GM19463 (cell line): ENCODE measurements at regions not wholly inside any gene's neighbourhood (a gene's known extent, or its start where the extent isn't known, plus 50 kb on each side); places are given as distances from the start of the nearest gene placed in this dataset.
A peak's percentile ranks its signal among the peaks of the same experiment; 100 is the strongest.

ENCODE experiments used
- ATAC-seq: cut with Tn5 transposase; IDR thresholded peaks from one replicate; pipeline ENCODE4 v1.9.1; 2021; ENCODE audit warnings: mild to moderate bottlenecking, moderate library complexity; ENCODE audit not compliant: unreplicated experiment

GRCh38 chr15:35654332-35654731 lies 108.4 kb upstream of the DPH6 start:
- no peak for ATAC-seq

GRCh38 chr15:35657679-35658311 lies 111.8 kb upstream of the DPH6 start:
- ATAC-seq: no peak

- no peak for ATAC-seq
Observed at GRCh38 chr15:35663956-35664355, 118.0 kb upstream of the DPH6 start.

GRCh38 chr15:35665896-35666536 lies 120.1 kb upstream of the DPH6 start:
- no peak for ATAC-seq

GRCh38 chr15:35667908-35668307 lies 121.9 kb upstream of the DPH6 start:
- ATAC-seq: no peak

- no peak for ATAC-seq
Observed at GRCh38 chr15:35669021-35669420, 123.1 kb upstream of the DPH6 start.

GRCh38 chr15:35669432-35670045 lies 123.6 kb upstream of the DPH6 start:
- no peak for ATAC-seq

- no peak for ATAC-seq
Observed at GRCh38 chr15:35671197-35671596, 125.2 kb upstream of the DPH6 start.

GRCh38 chr15:35671981-35672380 lies 126.0 kb upstream of the DPH6 start:
- ATAC-seq: no peak

- ATAC-seq: peak; percentile 82
Observed at GRCh38 chr15:35673093-35673684, 127.2 kb upstream of the DPH6 start.

GRCh38 chr15:35674873-35675781 lies 129.2 kb upstream of the DPH6 start:
- ATAC-seq: no peak

- no peak for ATAC-seq
Observed at GRCh38 chr15:35678774-35679173, 132.8 kb upstream of the DPH6 start.

- no peak for ATAC-seq
Observed at GRCh38 chr15:35679186-35679585, 133.2 kb upstream of the DPH6 start.

GRCh38 chr15:35680951-35681350 lies 135.0 kb upstream of the DPH6 start:
- no peak for ATAC-seq

- ATAC-seq: no peak
Observed at GRCh38 chr15:35686347-35686746, 140.4 kb upstream of the DPH6 start.

- ATAC-seq: no peak
Observed at GRCh38 chr15:35689266-35689665, 143.3 kb upstream of the DPH6 start.

- ATAC-seq: no peak
Observed at GRCh38 chr15:35690089-35690488, 144.1 kb upstream of the DPH6 start.

GRCh38 chr15:35690698-35691116 lies 144.7 kb upstream of the DPH6 start:
- ATAC-seq: no peak

- no peak for ATAC-seq
Observed at GRCh38 chr15:35691173-35691761, 145.3 kb upstream of the DPH6 start.
